ENCODE measurements at regions not wholly inside any gene's neighbourhood (a gene's known extent, or its start where the extent isn't known, plus 50 kb on each side); places are given as distances from the start of the nearest gene placed in this dataset.

DNA sequence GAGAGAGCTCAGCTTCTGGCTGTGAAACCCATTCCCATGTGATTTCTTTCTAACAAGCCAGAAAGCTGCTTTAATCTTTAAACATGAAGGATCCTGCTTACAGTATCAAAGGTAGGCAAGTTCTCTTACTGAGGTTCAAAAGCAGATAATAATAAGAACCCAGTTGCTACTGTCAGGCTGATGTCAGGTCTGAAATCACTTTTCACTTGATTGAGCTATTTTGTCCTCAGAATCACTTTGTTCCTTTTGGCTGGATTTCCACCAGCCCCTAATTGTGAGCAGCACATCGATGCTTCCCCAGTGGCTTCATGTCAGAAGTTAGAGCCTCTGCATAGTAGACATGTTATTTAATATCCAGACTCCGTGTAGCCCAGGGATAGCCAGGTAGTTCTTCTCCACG lies 55.8 kb upstream of the CEP295 start:
- DNase-seq (ENCODE audit: low read depth in 1 of 2, low spot score in 2 of 2) (no peak), FAIRE-seq (no peak)
- CTCF ChIA-PET (ENCODE audit: partially characterized antibody), result interaction anchor here (0.6 to 1.0 kb wide), 4 partner anchors 9 to 492 kb away, joined by 3 to 4 read pairs (median 3); no protein-coding TSS in a partner anchor
- no peak overlapping the region for H3K4ac ChIP-seq (replicated peaks; ENCODE audit: insufficient read length, low read depth, low read length)
- no peak overlapping the region for H2BK120ac ChIP-seq (replicated peaks; ENCODE audit: low read depth, low read length)
- POLR2A ChIA-PET (ENCODE audit: partially characterized antibody), result no interaction called here
- H2AFZ ChIP-seq (ENCODE audit: low read length), result no peak overlapping the region
- no peak overlapping the region for H2AK5ac ChIP-seq (ENCODE audit: low read depth, low read length)
- H3K36me3 ChIP-seq (ENCODE audit: control insufficient read depth in 2 of 4, insufficient read depth in 4 of 4, low read length in 3 of 4), result no peaks in the 10 kb centered on the region
- WGBS, 2 experiments (ENCODE audit: extremely low coverage in 1 of 2, insufficient coverage in 1 of 2, insufficient read length in 1 of 2, insufficient replicate concordance in 2 of 2, low coverage in 1 of 2, low lambda C conversion rate in 2 of 2, missing lambda C conversion rate in 1 of 2), result 68% methylated on average over 3 of the region's 3 CpGs; no CpG with 5 or more reads in 1 of the 2 experiments
- H2BK5ac ChIP-seq (ENCODE audit: low read depth, low read length), result no peak overlapping the region
- peak overlapping the region; percentile 46 for H3K56ac ChIP-seq (replicated peaks; ENCODE audit: insufficient read length, low read depth, low read length)
- no peaks in the 10 kb centered on the region; a peak in 1 of 7 replicates for H3K27me3 ChIP-seq (replicated peaks in 1 of 4; ENCODE audit: control insufficient read depth in 3 of 4, extremely low read depth in 1 of 4, insufficient read depth in 3 of 4, low read length in 3 of 4)
- no peak overlapping the region for H3K14ac ChIP-seq (ENCODE audit: insufficient read length)
- no peak overlapping the region for H3K18ac ChIP-seq (ENCODE audit: extremely low read depth, low read length)
- no peaks in the 10 kb centered on the region for H3K79me1 ChIP-seq (ENCODE audit: low read depth, low read length)
- no peak overlapping the region for H3K9ac ChIP-seq (replicated peaks in 1 of 4; ENCODE audit: extremely low read depth in 1 of 4, low read depth in 3 of 4, low read length in 3 of 4)
- 0 out of 4 replicates have a peak overlapping the region, but pooled peaks of 1 of the 2 experiments have one; percentile 3 for H3K4me2 ChIP-seq (ENCODE audit: insufficient read depth in 1 of 2, low read depth in 2 of 2, low read length in 2 of 2)
- no peaks in the 10 kb centered on the region for H3K23me2 ChIP-seq (ENCODE audit: low read depth, low read length)
- no peaks in the 10 kb centered on the region for H3K9me3 ChIP-seq (ENCODE audit: insufficient read depth in 2 of 2, low read depth in 1 of 2, low read length in 1 of 2)
- no peak overlapping the region for H4K8ac ChIP-seq (ENCODE audit: extremely low read depth, insufficient read depth, low read length)
- H4K91ac ChIP-seq (replicated peaks; ENCODE audit: insufficient read length, low read length), result no peak overlapping the region
- no peaks in the 10 kb centered on the region for H4K20me1 ChIP-seq (replicated peaks in 1 of 2; ENCODE audit: control insufficient read depth in 1 of 2, insufficient read depth in 2 of 2, low read length in 2 of 2)
- no peak overlapping the region for H3K23ac ChIP-seq (ENCODE audit: insufficient read length)
- no peak overlapping the region for H3K27ac ChIP-seq (ENCODE audit: low read depth, low read length)
- H4K5ac ChIP-seq (ENCODE audit: insufficient read length, low read depth, low read length), result no peak overlapping the region
- no peak overlapping the region for H3K4me3 ChIP-seq (ENCODE audit: extremely low read depth in 1 of 4, insufficient read depth in 2 of 4, low read depth in 3 of 4, low read length in 4 of 4)
- H3K4me1 ChIP-seq (replicated peaks in 1 of 4; ENCODE audit: control insufficient read depth in 3 of 4, insufficient read depth in 4 of 4, low read length in 3 of 4), result peaks cover 0 to 9% (median 4%) of the 10 kb centered on the region in 4 experiments; a peak in 4 of 7 replicates
- H3K79me2 ChIP-seq (ENCODE audit: control insufficient read depth in 1 of 2, insufficient read depth in 2 of 2, low read length in 2 of 2), result no peaks in the 10 kb centered on the region
- no peak overlapping the region for H2BK20ac ChIP-seq (ENCODE audit: low read length)
- no peak overlapping the region for H2BK12ac ChIP-seq (ENCODE audit: low read depth, low read length)
- H2BK15ac ChIP-seq (ENCODE audit: low read length), result no peak overlapping the region
- TF ChIP-seq TAF7 (optimal IDR thresholded peaks at IDR 0.05; ENCODE audit: borderline replicate concordance, low read depth, low read length) (no peak), CTBP2 (IDR thresholded peaks at IDR 0.05; ENCODE audit: borderline replicate concordance, insufficient read depth, insufficient read length, low read length) (no peak), SUZ12 (IDR thresholded peaks at IDR 0.05; ENCODE audit: low read length) (no peak), YY1 (IDR thresholded peaks at IDR 0.05; ENCODE audit: low read depth, low read length) (no peak), GABPA (IDR thresholded peaks at IDR 0.05; ENCODE audit: borderline replicate concordance, insufficient read depth, low read length) (no peak), SAP30 (IDR thresholded peaks at IDR 0.05; ENCODE audit: insufficient read depth, insufficient replicate concordance, low read length) (no peak), SP2 (IDR thresholded peaks at IDR 0.05; ENCODE audit: low read length) (no peak), RNF2 (IDR thresholded peaks at IDR 0.05; ENCODE audit: borderline replicate concordance, low read depth, low read length, missing control alignments, poor library complexity, severe bottlenecking) (no peak)
- TF ChIP-seq, protein P1, sequence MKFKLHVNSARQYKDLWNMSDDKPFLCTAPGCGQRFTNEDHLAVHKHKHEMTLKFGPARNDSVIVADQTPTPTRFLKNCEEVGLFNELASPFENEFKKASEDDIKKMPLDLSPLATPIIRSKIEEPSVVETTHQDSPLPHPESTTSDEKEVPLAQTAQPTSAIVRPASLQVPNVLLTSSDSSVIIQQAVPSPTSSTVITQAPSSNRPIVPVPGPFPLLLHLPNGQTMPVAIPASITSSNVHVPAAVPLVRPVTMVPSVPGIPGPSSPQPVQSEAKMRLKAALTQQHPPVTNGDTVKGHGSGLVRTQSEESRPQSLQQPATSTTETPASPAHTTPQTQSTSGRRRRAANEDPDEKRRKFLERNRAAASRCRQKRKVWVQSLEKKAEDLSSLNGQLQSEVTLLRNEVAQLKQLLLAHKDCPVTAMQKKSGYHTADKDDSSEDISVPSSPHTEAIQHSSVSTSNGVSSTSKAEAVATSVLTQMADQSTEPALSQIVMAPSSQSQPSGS (IDR thresholded peaks at IDR 0.05; ENCODE audit: low read length), result no peak
- TF ChIP-seq, protein P2, sequence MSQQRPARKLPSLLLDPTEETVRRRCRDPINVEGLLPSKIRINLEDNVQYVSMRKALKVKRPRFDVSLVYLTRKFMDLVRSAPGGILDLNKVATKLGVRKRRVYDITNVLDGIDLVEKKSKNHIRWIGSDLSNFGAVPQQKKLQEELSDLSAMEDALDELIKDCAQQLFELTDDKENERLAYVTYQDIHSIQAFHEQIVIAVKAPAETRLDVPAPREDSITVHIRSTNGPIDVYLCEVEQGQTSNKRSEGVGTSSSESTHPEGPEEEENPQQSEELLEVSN (IDR thresholded peaks at IDR 0.05), result no peak
- TF ChIP-seq, protein P3, sequence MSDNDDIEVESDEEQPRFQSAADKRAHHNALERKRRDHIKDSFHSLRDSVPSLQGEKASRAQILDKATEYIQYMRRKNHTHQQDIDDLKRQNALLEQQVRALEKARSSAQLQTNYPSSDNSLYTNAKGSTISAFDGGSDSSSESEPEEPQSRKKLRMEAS (IDR thresholded peaks at IDR 0.05), result no peak

Data from H1 (cell line).